Transverse colon (tissue), 3 donors: ENCODE measurements at regions not wholly inside any gene's neighbourhood (a gene's known extent, or its start where the extent isn't known, plus 50 kb on each side); places are given as distances from the start of the nearest gene placed in this dataset.

Source experiments
- CTCF ChIP-seq, 5 experiments: fragments of 200-600 bp in 3 of 5; fragments of 450-650 bp in 2 of 5; sonication (generic) in 3 of 5; IDR thresholded peaks; 1 replicate in 2 of 5; 2 replicates in 3 of 5; pipeline ENCODE4 v1.5.1; 2016 to 2017; ENCODE audit warnings: antibody characterized with exemption in 5 of 5, inconsistent platforms in 3 of 5, mild to moderate bottlenecking in 2 of 5, moderate library complexity in 1 of 5
- POLR2A ChIP-seq: fragments of 450-650 bp; IDR thresholded peaks from one replicate; pipeline ENCODE4 v1.6.1; 2016; ENCODE audit warnings: antibody characterized with exemption, mild to moderate bottlenecking, moderate library complexity

- no peak for TF ChIP-seq POLR2A
- TF ChIP-seq CTCF (IDR thresholded peaks at IDR 0.05), result no peak
These were observed 495.0 kb upstream of the SPRY2 start for GRCh38 chr13:80835902-80836301.
